ENCODE measurements at regions not wholly inside any gene's neighbourhood (a gene's known extent, or its start where the extent isn't known, plus 50 kb on each side); places are given as distances from the start of the nearest gene placed in this dataset.
"Not testable (repeated sequence)": the region's sequence is repeated elsewhere in the genome, so short reads cannot be mapped to it uniquely, and the experiment has no call there.

- CTCF ChIA-PET = no interaction called here
- no peak for ATAC-seq
- DNase-seq = no peak
- Mint-ChIP-seq H3K4me1 (no peaks in the 10 kb centered on the region), H3K4me3 (no peak overlapping the region), H3K27me3 (no peaks in the 10 kb centered on the region), H3K36me3 (no peaks in the 10 kb centered on the region), H3K9me3 (ENCODE audit: low read depth) (no peaks in the 10 kb centered on the region), H3K27ac (no peak overlapping the region)
Observed at GRCh38 chr14:39609119-39609518, 176.9 kb upstream of the FBXO33 start.

- ATAC-seq = no peak
- no peaks in the 10 kb centered on the region for H3K9me3 Mint-ChIP-seq (ENCODE audit: low read depth)
- no peak overlapping the region for H3K4me3 Mint-ChIP-seq
- no peaks in the 10 kb centered on the region for H3K27me3 Mint-ChIP-seq
- no peaks in the 10 kb centered on the region for H3K36me3 Mint-ChIP-seq
- H3K4me1 Mint-ChIP-seq = no peaks in the 10 kb centered on the region
- CTCF ChIA-PET = no interaction called here
- H3K27ac Mint-ChIP-seq = no peak overlapping the region
- DNase-seq = no peak
Observed at GRCh38 chr14:39607978-39608377, 175.7 kb upstream of the FBXO33 start.

GRCh38 chr14:39603942-39604341 is 171.7 kb upstream of the FBXO33 start:
- ATAC-seq (no peak), DNase-seq (no peak)
- peaks cover 8% of the 10 kb centered on the region for H3K9me3 Mint-ChIP-seq (ENCODE audit: low read depth)
- no peaks in the 10 kb centered on the region for H3K36me3 Mint-ChIP-seq
- no peak overlapping the region for H3K27ac Mint-ChIP-seq
- H3K4me3 Mint-ChIP-seq = no peak overlapping the region
- H3K27me3 Mint-ChIP-seq = no peaks in the 10 kb centered on the region
- no peaks in the 10 kb centered on the region for H3K4me1 Mint-ChIP-seq
- CTCF ChIA-PET = no interaction called here

GRCh38 chr14:39593377-39593776 is 161.1 kb upstream of the FBXO33 start:
- Mint-ChIP-seq H3K27me3 (no peaks in the 10 kb centered on the region), H3K9me3 (ENCODE audit: low read depth) (peaks cover 6% of the 10 kb centered on the region), H3K36me3 (no peaks in the 10 kb centered on the region), H3K4me1 (no peaks in the 10 kb centered on the region), H3K27ac (no peak overlapping the region), H3K4me3 (no peak overlapping the region)
- CTCF ChIA-PET = no interaction called here
- ATAC-seq (no peak), DNase-seq (no peak)

GRCh38 chr14:39592116-39592789 is 160.0 kb upstream of the FBXO33 start:
- no peaks in the 10 kb centered on the region for H3K36me3 Mint-ChIP-seq
- peaks cover 6% of the 10 kb centered on the region for H3K9me3 Mint-ChIP-seq (ENCODE audit: low read depth)
- H3K4me3 Mint-ChIP-seq = no peak overlapping the region
- CTCF ChIA-PET = no interaction called here
- H3K4me1 Mint-ChIP-seq = no peaks in the 10 kb centered on the region
- DNase-seq = no peak
- ATAC-seq = no peak
- no peaks in the 10 kb centered on the region for H3K27me3 Mint-ChIP-seq
- H3K27ac Mint-ChIP-seq = no peak overlapping the region

GRCh38 chr14:39589882-39590281 is 157.6 kb upstream of the FBXO33 start:
- ATAC-seq; H3K27me3 Mint-ChIP-seq; H3K27ac Mint-ChIP-seq; H3K4me1 Mint-ChIP-seq; H3K4me3 Mint-ChIP-seq; H3K9me3 Mint-ChIP-seq (ENCODE audit: low read depth); H3K36me3 Mint-ChIP-seq; CTCF ChIA-PET; DNase-seq: not testable (repeated sequence)

GRCh38 chr14:39582028-39582654 is 149.9 kb upstream of the FBXO33 start:
- Mint-ChIP-seq H3K4me1 (no peaks in the 10 kb centered on the region), H3K9me3 (ENCODE audit: low read depth) (no peaks in the 10 kb centered on the region), H3K36me3 (no peaks in the 10 kb centered on the region), H3K4me3 (no peak overlapping the region), H3K27me3 (no peaks in the 10 kb centered on the region), H3K27ac (no peak overlapping the region)
- DNase-seq (no peak), ATAC-seq (no peak)
- CTCF ChIA-PET = no interaction called here

- H3K4me3 Mint-ChIP-seq = no peak overlapping the region
- CTCF ChIA-PET = no interaction called here
- DNase-seq (no peak), ATAC-seq (no peak)
- no peaks in the 10 kb centered on the region for H3K4me1 Mint-ChIP-seq
- H3K9me3 Mint-ChIP-seq (ENCODE audit: low read depth) = peaks cover 2% of the 10 kb centered on the region
- no peaks in the 10 kb centered on the region for H3K27me3 Mint-ChIP-seq
- no peak overlapping the region for H3K27ac Mint-ChIP-seq
- no peaks in the 10 kb centered on the region for H3K36me3 Mint-ChIP-seq
Observed at GRCh38 chr14:39581474-39581873, 149.2 kb upstream of the FBXO33 start.

- Mint-ChIP-seq H3K36me3 (no peaks in the 10 kb centered on the region), H3K4me3 (no peak overlapping the region), H3K27me3 (no peaks in the 10 kb centered on the region), H3K9me3 (ENCODE audit: low read depth) (peaks cover 2% of the 10 kb centered on the region), H3K27ac (no peak overlapping the region), H3K4me1 (no peaks in the 10 kb centered on the region)
- no peak for DNase-seq
- CTCF ChIA-PET = no interaction called here
- ATAC-seq = no peak
Observed at GRCh38 chr14:39580696-39581095, 148.5 kb upstream of the FBXO33 start.

GRCh38 chr14:39576736-39577135 is 144.5 kb upstream of the FBXO33 start:
- no peaks in the 10 kb centered on the region for H3K27me3 Mint-ChIP-seq
- H3K4me3 Mint-ChIP-seq = no peak overlapping the region
- H3K9me3 Mint-ChIP-seq (ENCODE audit: low read depth) = peaks cover 2% of the 10 kb centered on the region
- no peak overlapping the region for H3K27ac Mint-ChIP-seq
- DNase-seq = no peak
- CTCF ChIA-PET = no interaction called here
- no peak for ATAC-seq
- H3K36me3 Mint-ChIP-seq = no peaks in the 10 kb centered on the region
- no peaks in the 10 kb centered on the region for H3K4me1 Mint-ChIP-seq

- DNase-seq (no peak), ATAC-seq (no peak)
- H3K9me3 Mint-ChIP-seq (ENCODE audit: low read depth) = peaks cover 2% of the 10 kb centered on the region
- no peak overlapping the region for H3K4me3 Mint-ChIP-seq
- H3K4me1 Mint-ChIP-seq = no peaks in the 10 kb centered on the region
- H3K27ac Mint-ChIP-seq = no peak overlapping the region
- no peaks in the 10 kb centered on the region for H3K27me3 Mint-ChIP-seq
- CTCF ChIA-PET = no interaction called here
- no peaks in the 10 kb centered on the region for H3K36me3 Mint-ChIP-seq
Observed at GRCh38 chr14:39576258-39576657, 144.0 kb upstream of the FBXO33 start.

- no peaks in the 10 kb centered on the region for H3K27me3 Mint-ChIP-seq
- H3K9me3 Mint-ChIP-seq (ENCODE audit: low read depth) = peaks cover 2% of the 10 kb centered on the region
- no peaks in the 10 kb centered on the region for H3K36me3 Mint-ChIP-seq
- no peak overlapping the region for H3K4me3 Mint-ChIP-seq
- CTCF ChIA-PET = no interaction called here
- H3K27ac Mint-ChIP-seq = no peak overlapping the region
- no peaks in the 10 kb centered on the region for H3K4me1 Mint-ChIP-seq
- DNase-seq (no peak), ATAC-seq (no peak)
Observed at GRCh38 chr14:39568809-39569538, 136.7 kb upstream of the FBXO33 start.

GRCh38 chr14:39566795-39567194 is 134.6 kb upstream of the FBXO33 start:
- DNase-seq = no peak
- Mint-ChIP-seq H3K36me3 (no peaks in the 10 kb centered on the region), H3K27me3 (no peaks in the 10 kb centered on the region), H3K4me3 (no peak overlapping the region), H3K27ac (no peak overlapping the region), H3K9me3 (ENCODE audit: low read depth) (peaks cover 3% of the 10 kb centered on the region), H3K4me1 (no peaks in the 10 kb centered on the region)
- CTCF ChIA-PET = no interaction called here
- ATAC-seq = no peak

GRCh38 chr14:39563361-39563760 is 131.1 kb upstream of the FBXO33 start:
- peaks cover 15% of the 10 kb centered on the region for H3K9me3 Mint-ChIP-seq (ENCODE audit: low read depth)
- no peak for DNase-seq
- CTCF ChIA-PET = no interaction called here
- ATAC-seq = no peak
- H3K36me3 Mint-ChIP-seq = no peaks in the 10 kb centered on the region
- H3K27ac Mint-ChIP-seq = no peak overlapping the region
- H3K4me3 Mint-ChIP-seq = no peak overlapping the region
- H3K4me1 Mint-ChIP-seq = no peaks in the 10 kb centered on the region
- no peaks in the 10 kb centered on the region for H3K27me3 Mint-ChIP-seq
